H9 (cell line): ENCODE measurements at regions not wholly inside any gene's neighbourhood (a gene's known extent, or its start where the extent isn't known, plus 50 kb on each side); places are given as distances from the start of the nearest gene placed in this dataset.

Experiments
- DNase-seq: peaks from one replicate; pipeline ENCODE4 v3.0.0-alpha.2; 2017
- H2AFZ ChIP-seq: one replicate; pipeline ENCODE4 v1.6.1; 2013; ENCODE audit warnings: mild to moderate bottlenecking, low read length, control low read depth, moderate library complexity
- H2AK5ac ChIP-seq: 2 replicates; pipeline ENCODE4 v1.6.1; 2013; ENCODE audit warnings: low read length, control low read depth, mixed read lengths; ENCODE audit not compliant: insufficient read length
- H2BK120ac ChIP-seq: one replicate; pipeline ENCODE4 v1.6.1; 2013; ENCODE audit warnings: low read depth, mild to moderate bottlenecking, low read length, control low read depth, inconsistent platforms; ENCODE audit not compliant: poor library complexity, severe bottlenecking
- H2BK12ac ChIP-seq: 2 replicates; pipeline ENCODE4 v1.6.1; 2013; ENCODE audit warnings: low read length, control low read depth, mixed read lengths, low read depth; ENCODE audit not compliant: insufficient read length
- H2BK15ac ChIP-seq: 2 replicates; pipeline ENCODE4 v1.6.1; 2013; ENCODE audit warnings: low read depth, low read length, control low read depth
- H2BK20ac ChIP-seq: one replicate; pipeline ENCODE4 v1.6.1; 2013; ENCODE audit warnings: low read depth, mild to moderate bottlenecking, low read length, control low read depth, inconsistent platforms; ENCODE audit not compliant: poor library complexity, severe bottlenecking
- H2BK5ac ChIP-seq: 2 replicates; pipeline ENCODE4 v1.6.1; 2013; ENCODE audit warnings: low read length, control low read depth, mixed read lengths; ENCODE audit not compliant: insufficient read length
- H3K14ac ChIP-seq: 2 replicates; pipeline ENCODE4 v1.6.1; 2013; ENCODE audit warnings: low read length, control low read depth; ENCODE audit not compliant: insufficient read depth
- H3K18ac ChIP-seq: 2 replicates; pipeline ENCODE4 v1.6.1; 2013; ENCODE audit warnings: low read depth, mild to moderate bottlenecking, mixed read lengths, low read length, control low read depth; ENCODE audit not compliant: insufficient read length
- H3K23ac ChIP-seq: 2 replicates; pipeline ENCODE4 v1.6.1; 2013; ENCODE audit warnings: low read length, control low read depth, mixed read lengths, low read depth; ENCODE audit not compliant: insufficient read length
- H3K23me2 ChIP-seq: 2 replicates; pipeline ENCODE4 v1.6.1; 2013; ENCODE audit warnings: low read depth, mild to moderate bottlenecking, mixed read lengths, low read length, control low read depth; ENCODE audit not compliant: insufficient read length, poor library complexity, severe bottlenecking
- H3K27ac ChIP-seq: 2 replicates; pipeline ENCODE4 v1.5.1; 2013; ENCODE audit warnings: low read length, control low read depth, mixed read lengths, low read depth; ENCODE audit not compliant: insufficient read length
- H3K27me3 ChIP-seq: 2 replicates; pipeline ENCODE4 v1.6.1; 2013; ENCODE audit warnings: low read length, control low read depth, inconsistent platforms; ENCODE audit not compliant: insufficient read depth
- H3K4ac ChIP-seq: 2 replicates; pipeline ENCODE4 v1.6.1; 2013; ENCODE audit warnings: low read depth, mild to moderate bottlenecking, control low read depth, inconsistent platforms, low read length, moderate library complexity
- H3K4me1 ChIP-seq: 2 replicates; pipeline ENCODE4 v1.6.1; 2013; ENCODE audit warnings: low read length, control low read depth, inconsistent platforms; ENCODE audit not compliant: insufficient read depth
- H3K4me2 ChIP-seq: 2 replicates; pipeline ENCODE4 v1.6.1; 2013; ENCODE audit warnings: low read length, control low read depth, mixed read lengths; ENCODE audit not compliant: insufficient read length, insufficient read depth
- H3K56ac ChIP-seq: 2 replicates; pipeline ENCODE4 v1.6.1; 2013; ENCODE audit warnings: low read depth, mild to moderate bottlenecking, mixed read lengths, low read length, control low read depth; ENCODE audit not compliant: insufficient read length
- H3K79me1 ChIP-seq: 2 replicates; pipeline ENCODE4 v1.6.1; 2013; ENCODE audit warnings: low read depth, mild to moderate bottlenecking, moderate library complexity, low read length, control low read depth, inconsistent platforms; ENCODE audit not compliant: insufficient read depth, poor library complexity, severe bottlenecking
- H3K79me2 ChIP-seq: 2 replicates; pipeline ENCODE4 v1.6.1; 2013; ENCODE audit warnings: low read length, control low read depth, inconsistent platforms; ENCODE audit not compliant: insufficient read depth
- H3K9ac ChIP-seq: 2 replicates; pipeline ENCODE4 v1.6.1; 2013; ENCODE audit warnings: low read length, control low read depth, mixed read lengths; ENCODE audit not compliant: insufficient read length; ENCODE audit errors: extremely low read depth
- H3K9me3 ChIP-seq: one replicate; pipeline ENCODE4 v1.6.1; 2013; ENCODE audit warnings: low read depth, low read length, inconsistent platforms; ENCODE audit not compliant: control insufficient read depth
- H3T11ph ChIP-seq: one replicate; pipeline ENCODE4 v1.6.1; 2013; ENCODE audit warnings: mild to moderate bottlenecking, low read length, control low read depth, inconsistent platforms
- H4K20me1 ChIP-seq: one replicate; pipeline ENCODE4 v1.6.1; 2013; ENCODE audit not compliant: control insufficient read depth, insufficient read length, insufficient read depth
- H4K5ac ChIP-seq: 2 replicates; pipeline ENCODE4 v1.6.1; 2013; ENCODE audit warnings: low read depth, mild to moderate bottlenecking, mixed read lengths, low read length, control low read depth; ENCODE audit not compliant: insufficient read length
- H4K8ac ChIP-seq: replicated peaks from 2 replicates; pipeline ENCODE4 v1.6.1; 2013; ENCODE audit warnings: low read length, control low read depth, mixed read lengths, low read depth; ENCODE audit not compliant: insufficient read length
- H4K91ac ChIP-seq: 2 replicates; pipeline ENCODE4 v1.6.1; 2013; ENCODE audit warnings: low read depth, mild to moderate bottlenecking, moderate library complexity, mixed read lengths, low read length, control low read depth; ENCODE audit not compliant: insufficient read length
- H3K27ac Mint-ChIP-seq, 3 experiments: 2 replicates in 2 of 3; 3 replicates in 1 of 3; pipeline ENCODE4 v1.8.0; 2020 to 2021; ENCODE audit warnings: mixed read lengths in 3 of 3, mild to moderate bottlenecking in 1 of 3, moderate library complexity in 1 of 3
- H3K27me3 Mint-ChIP-seq: 2 replicates; pipeline ENCODE4 v1.8.0; 2021; ENCODE audit warnings: low read depth, mild to moderate bottlenecking, moderate library complexity, mixed read lengths
- H3K36me3 Mint-ChIP-seq, 3 experiments: 2 replicates in 2 of 3; 3 replicates in 1 of 3; pipeline ENCODE4 v1.8.0; 2020 to 2021; ENCODE audit warnings: low read depth in 3 of 3, mixed read lengths in 3 of 3; ENCODE audit not compliant: insufficient read depth in 1 of 3
- H3K4me1 Mint-ChIP-seq, 2 experiments: 2 replicates each; pipeline ENCODE4 v1.8.0; 2020; ENCODE audit warnings: mixed read lengths in 2 of 2
- H3K4me3 Mint-ChIP-seq, 2 experiments: 2 replicates in 1 of 2; 3 replicates in 1 of 2; pipeline ENCODE4 v1.8.0; 2020 to 2021; ENCODE audit warnings: mild to moderate bottlenecking in 2 of 2, mixed read lengths in 2 of 2, moderate library complexity in 1 of 2
- H3K9me3 Mint-ChIP-seq, 2 experiments: 2 replicates in 1 of 2; 3 replicates in 1 of 2; pipeline ENCODE4 v1.8.0; 2020; ENCODE audit warnings: mild to moderate bottlenecking in 2 of 2, mixed read lengths in 2 of 2, moderate library complexity in 1 of 2
- CTCF ChIP-seq: fragments of 200-600 bp; sonication (generic); conservative IDR thresholded peaks from 3 replicates; pipeline ENCODE4 v1.8.0; 2021; ENCODE audit warnings: antibody characterized with exemption, mild to moderate bottlenecking
- WGBS: extraction: QIAGEN DNeasy Blood & Tissue Kit; methylation state at CpG from one replicate; pipeline ENCODE4 v1.1.7; 2013; ENCODE audit warnings: missing lambda C conversion rate, low lambda C conversion rate, mixed read lengths; ENCODE audit not compliant: insufficient read length; ENCODE audit errors: extremely low coverage; 5-methylcytosine and 5-hydroxymethylcytosine counted together

- Histone ChIP-seq H3K56ac (no peak overlapping the region), H3K27me3 (no peaks in the 10 kb centered on the region), H3K9me3 (no peaks in the 10 kb centered on the region), H2BK5ac (no peak overlapping the region), H4K20me1 (no peaks in the 10 kb centered on the region), H4K8ac (no peak overlapping the region), H3K4me1 (peaks cover 6% of the 10 kb centered on the region; the same call in 1 of the 2 replicates), H3K27ac (no peak overlapping the region), H3K18ac (no peak overlapping the region), H3K14ac (no peak overlapping the region), H3K4me2 (no peak overlapping the region), H2BK20ac (no peak overlapping the region), H2AFZ (no peak overlapping the region), H4K91ac (no peak overlapping the region), H3K4ac (no peak overlapping the region), H3K9ac (no peak overlapping the region), H3T11ph (no peak overlapping the region), H2BK12ac (peak overlapping the region; percentile 59), H2BK120ac (no peak overlapping the region), H3K79me1 (no peaks in the 10 kb centered on the region), H3K79me2 (0 out of 2 replicates have a peak, but pooled peaks cover 1% of the 10 kb centered on the region), H3K23me2 (no peaks in the 10 kb centered on the region), H2BK15ac (no peak overlapping the region), H3K23ac (no peak overlapping the region), H2AK5ac (no peak overlapping the region), H4K5ac (no peak overlapping the region)
- Mint-ChIP-seq H3K36me3 (peaks cover 0 to 14% (median 5%) of the 10 kb centered on the region in 3 experiments; a peak in 3 of 7 replicates), H3K4me3 (no peak overlapping the region), H3K4me1 (peaks cover 24 to 25% of the 10 kb centered on the region in 2 experiments), H3K27me3 (no peaks in the 10 kb centered on the region), H3K27ac (no peak overlapping the region), H3K9me3 (peaks cover 4 to 13% of the 10 kb centered on the region in 2 experiments)
- DNase-seq: peak; percentile 45
- TF ChIP-seq CTCF: no peak
- no CpG with 5 or more reads among the region's 9 CpGs for WGBS
Observed at GRCh38 chr10:14397066-14397465, 66.3 kb upstream of the FRMD4A start.
